ENCODE measurements at regions not wholly inside any gene's neighbourhood (a gene's known extent, or its start where the extent isn't known, plus 50 kb on each side); places are given as distances from the start of the nearest gene placed in this dataset.

- in situ Hi-C loops (cut with MboI; ENCODE audit: low pct_unique_long_range_greater_than_20kb, low sequenced_read_pairs, unreplicated experiment): no loop called here
- no peak for DNase-seq (ENCODE audit: low spot score)
- no peak for TF ChIP-seq CTCF (IDR thresholded peaks at IDR 0.05; ENCODE audit: extremely low read depth, insufficient read depth, missing control alignments)
Observed at GRCh38 chr16:79970551-79971236, 370.2 kb upstream of the MAF start.

GRCh38 chr16:79970087-79970486 lies 369.6 kb upstream of the MAF start:
- TF ChIP-seq CTCF (IDR thresholded peaks at IDR 0.05; ENCODE audit: extremely low read depth, insufficient read depth, missing control alignments): no peak
- DNase-seq (ENCODE audit: low spot score): no peak
- in situ Hi-C loops (cut with MboI; ENCODE audit: low pct_unique_long_range_greater_than_20kb, low sequenced_read_pairs, unreplicated experiment): no loop called here

GRCh38 chr16:79969458-79969857 lies 368.9 kb upstream of the MAF start:
- in situ Hi-C loops (cut with MboI; ENCODE audit: low pct_unique_long_range_greater_than_20kb, low sequenced_read_pairs, unreplicated experiment): no loop called here
- DNase-seq (ENCODE audit: low spot score): no peak
- no peak for TF ChIP-seq CTCF (IDR thresholded peaks at IDR 0.05; ENCODE audit: extremely low read depth, insufficient read depth, missing control alignments)

- no peak for DNase-seq (ENCODE audit: low spot score)
- in situ Hi-C loops (cut with MboI; ENCODE audit: low pct_unique_long_range_greater_than_20kb, low sequenced_read_pairs, unreplicated experiment): no loop called here
- no peak for TF ChIP-seq CTCF (IDR thresholded peaks at IDR 0.05; ENCODE audit: extremely low read depth, insufficient read depth, missing control alignments)
Observed at GRCh38 chr16:79966226-79966625, 365.7 kb upstream of the MAF start.

- in situ Hi-C loops (cut with MboI; ENCODE audit: low pct_unique_long_range_greater_than_20kb, low sequenced_read_pairs, unreplicated experiment): no loop called here
- no peak for DNase-seq (ENCODE audit: low spot score)
- TF ChIP-seq CTCF (IDR thresholded peaks at IDR 0.05; ENCODE audit: extremely low read depth, insufficient read depth, missing control alignments): no peak
Observed at GRCh38 chr16:79965718-79966117, 365.2 kb upstream of the MAF start.

GRCh38 chr16:79964104-79964503 lies 363.6 kb upstream of the MAF start:
- TF ChIP-seq CTCF (IDR thresholded peaks at IDR 0.05; ENCODE audit: extremely low read depth, insufficient read depth, missing control alignments): no peak
- no peak for DNase-seq (ENCODE audit: low spot score)
- in situ Hi-C loops (cut with MboI; ENCODE audit: low pct_unique_long_range_greater_than_20kb, low sequenced_read_pairs, unreplicated experiment): no loop called here

All from GM13977 (cell line).